Right lobe of liver (tissue), 4 donors: ENCODE measurements at regions not wholly inside any gene's neighbourhood (a gene's known extent, or its start where the extent isn't known, plus 50 kb on each side); places are given as distances from the start of the nearest gene placed in this dataset.

Source experiments
- CTCF ChIP-seq, 4 donors: fragments of 200-600 bp in 3 of 4; fragments of 450-650 bp in 1 of 4; IDR thresholded peaks; one replicate each; pipeline versions ENCODE4 v1.5.1 to v1.8.0; 2016 to 2022; ENCODE audit warnings: antibody characterized with exemption in 4 of 4, mild to moderate bottlenecking in 2 of 4
- POLR2A ChIP-seq: fragments of 450-650 bp; IDR thresholded peaks from one replicate; pipeline ENCODE4 v1.6.1; 2017; ENCODE audit warnings: antibody characterized with exemption, mild to moderate bottlenecking
- donor health status: DM: no; HTN: no; CAD: no.
- donor health status: DM: no; HTN: no; CAD: no.
- donor health status: DM: no; HTN: yes; CAD: no.

GRCh38 chr15:39432912-39433348 lies 147.9 kb upstream of the THBS1 start:
- no peak for TF ChIP-seq POLR2A
- no peak for TF ChIP-seq CTCF (IDR thresholded peaks at IDR 0.05)
